Activated CD4-positive, alpha-beta memory T cell treated with anti-CD3 and anti-CD28 coated beads for 36 hours (primary cell): ENCODE measurements at regions not wholly inside any gene's neighbourhood (a gene's known extent, or its start where the extent isn't known, plus 50 kb on each side); places are given as distances from the start of the nearest gene placed in this dataset.
"Not testable (repeated sequence)": the region's sequence is repeated elsewhere in the genome, so short reads cannot be mapped to it uniquely, and the experiment has no call there.

ENCODE experiments used
- CTCF ChIA-PET: fragments of 350-600 bp; sonication (Branson Sonifier 250); formaldehyde crosslinking; loops from one replicate; lab custom pipeline; 2021; ENCODE audit warnings: antibody characterized with exemption, inconsistent platforms; lab: Charles Lee
- POLR2A ChIA-PET: fragments of 350-600 bp; sonication (Branson Sonifier 250); formaldehyde crosslinking; loops from one replicate; lab custom pipeline; 2021; ENCODE audit warnings: antibody characterized with exemption; lab: Charles Lee
- DNase-seq: peaks from one replicate; pipeline ENCODE4 v3.0.0-alpha.2; 2020
- H3K27ac Mint-ChIP-seq: one replicate; pipeline ENCODE4 v1.8.0; 2021; ENCODE audit warnings: mixed read lengths
- H3K27me3 Mint-ChIP-seq: one replicate; pipeline ENCODE4 v1.8.0; 2021; ENCODE audit warnings: mixed read lengths
- H3K36me3 Mint-ChIP-seq: one replicate; pipeline ENCODE4 v1.8.0; 2021; ENCODE audit warnings: mixed read lengths
- H3K4me1 Mint-ChIP-seq: one replicate; pipeline ENCODE4 v1.8.0; 2021; ENCODE audit warnings: low read depth, mixed read lengths
- H3K4me3 Mint-ChIP-seq: one replicate; pipeline ENCODE4 v1.8.0; 2021; ENCODE audit warnings: mild to moderate bottlenecking, mixed read lengths
- H3K9me3 Mint-ChIP-seq: one replicate; pipeline ENCODE4 v1.8.0; 2021; ENCODE audit warnings: mixed read lengths
- intact Hi-C: fragments of 100-400 bp; cut with micrococcal nuclease; formaldehyde crosslinking; loops from one replicate; pipeline ENCODE4 v1.15.1; 2023

GRCh38 chr5:34547300-34548085 is 108.6 kb upstream of the RAI14 start:
- ChIA-PET CTCF (interaction anchor here (0.6 to 1.2 kb wide), 2 partner anchors 351 to 412 kb away, joined by 3 to 6 read pairs; no protein-coding TSS in a partner anchor), POLR2A (no interaction called here)
- H3K4me3 Mint-ChIP-seq, result no peak overlapping the region
- intact Hi-C loops, result no loop called here
- peaks cover 5% of the 10 kb centered on the region for H3K4me1 Mint-ChIP-seq
- H3K27ac Mint-ChIP-seq, result no peak overlapping the region
- H3K27me3 Mint-ChIP-seq, result peaks cover 15% of the 10 kb centered on the region
- H3K9me3 Mint-ChIP-seq, result peaks cover 14% of the 10 kb centered on the region
- H3K36me3 Mint-ChIP-seq, result peaks cover 4% of the 10 kb centered on the region
- DNase-seq, result no peak

GRCh38 chr5:34548086-34548403 is 108.1 kb upstream of the RAI14 start:
- POLR2A ChIA-PET, result no interaction called here
- Mint-ChIP-seq H3K27ac (no peak overlapping the region), H3K27me3 (peaks cover 10% of the 10 kb centered on the region), H3K9me3 (peaks cover 14% of the 10 kb centered on the region), H3K36me3 (peaks cover 4% of the 10 kb centered on the region), H3K4me3 (no peak overlapping the region), H3K4me1 (peaks cover 2% of the 10 kb centered on the region)
- intact Hi-C loops, result no loop called here
- DNase-seq, result no peak
- CTCF ChIA-PET, result interaction anchor here (0.6 to 1.2 kb wide), 2 partner anchors 350 to 411 kb away, joined by 3 to 6 read pairs; no protein-coding TSS in a partner anchor

GRCh38 chr5:34550247-34550646 is 105.9 kb upstream of the RAI14 start:
- no peak overlapping the region for H3K4me3 Mint-ChIP-seq
- H3K4me1 Mint-ChIP-seq, result no peaks in the 10 kb centered on the region
- H3K27me3 Mint-ChIP-seq, result peaks cover 10% of the 10 kb centered on the region
- DNase-seq, result no peak
- POLR2A ChIA-PET, result no interaction called here
- H3K36me3 Mint-ChIP-seq, result peaks cover 1% of the 10 kb centered on the region
- no peak overlapping the region for H3K27ac Mint-ChIP-seq
- peaks cover 2% of the 10 kb centered on the region for H3K9me3 Mint-ChIP-seq
- CTCF ChIA-PET, result no interaction called here
- intact Hi-C loops, result no loop called here

- POLR2A ChIA-PET, result no interaction called here
- CTCF ChIA-PET, result no interaction called here
- Mint-ChIP-seq H3K4me3 (no peak overlapping the region), H3K27me3 (peaks cover 9% of the 10 kb centered on the region), H3K27ac (no peak overlapping the region), H3K4me1 (no peaks in the 10 kb centered on the region), H3K36me3 (peaks cover 1% of the 10 kb centered on the region), H3K9me3 (peaks cover 2% of the 10 kb centered on the region)
- no peak for DNase-seq
- intact Hi-C loops, result no loop called here
Measured at GRCh38 chr5:34550964-34551363, 105.2 kb upstream of the RAI14 start.

- no peak overlapping the region for H3K27ac Mint-ChIP-seq
- H3K36me3 Mint-ChIP-seq, result no peaks in the 10 kb centered on the region
- H3K4me3 Mint-ChIP-seq, result no peak overlapping the region
- DNase-seq, result no peak
- CTCF ChIA-PET, result interaction anchor here (1.1 kb wide), 1 partner anchor 14 kb away, joined by 5 read pairs; no protein-coding TSS in a partner anchor
- H3K27me3 Mint-ChIP-seq, result peaks cover 7% of the 10 kb centered on the region
- H3K9me3 Mint-ChIP-seq, result peaks cover 2% of the 10 kb centered on the region
- POLR2A ChIA-PET, result no interaction called here
- intact Hi-C loops, result no loop called here
- H3K4me1 Mint-ChIP-seq, result no peaks in the 10 kb centered on the region
Measured at GRCh38 chr5:34551911-34552433, 104.2 kb upstream of the RAI14 start.

- no peaks in the 10 kb centered on the region for H3K4me1 Mint-ChIP-seq
- no peaks in the 10 kb centered on the region for H3K9me3 Mint-ChIP-seq
- peaks cover 4% of the 10 kb centered on the region for H3K27me3 Mint-ChIP-seq
- ChIA-PET CTCF (interaction anchor here (1.1 kb wide), 1 partner anchor 14 kb away, joined by 5 read pairs; no protein-coding TSS in a partner anchor), POLR2A (no interaction called here)
- H3K36me3 Mint-ChIP-seq, result no peaks in the 10 kb centered on the region
- intact Hi-C loops, result no loop called here
- no peak for DNase-seq
- no peak overlapping the region for H3K27ac Mint-ChIP-seq
- no peak overlapping the region for H3K4me3 Mint-ChIP-seq
Measured at GRCh38 chr5:34552686-34553085, 103.4 kb upstream of the RAI14 start.

- Mint-ChIP-seq H3K36me3 (no peaks in the 10 kb centered on the region), H3K9me3 (no peaks in the 10 kb centered on the region), H3K4me1 (no peaks in the 10 kb centered on the region), H3K27ac (no peak overlapping the region), H3K27me3 (peaks cover 3% of the 10 kb centered on the region), H3K4me3 (no peak overlapping the region)
- ChIA-PET POLR2A (no interaction called here), CTCF (no interaction called here)
- intact Hi-C loops, result no loop called here
- no peak for DNase-seq
Measured at GRCh38 chr5:34553581-34553980, 102.5 kb upstream of the RAI14 start.

- intact Hi-C loops, result no loop called here
- H3K9me3 Mint-ChIP-seq, result no peaks in the 10 kb centered on the region
- POLR2A ChIA-PET, result no interaction called here
- H3K4me1 Mint-ChIP-seq, result no peaks in the 10 kb centered on the region
- H3K36me3 Mint-ChIP-seq, result no peaks in the 10 kb centered on the region
- CTCF ChIA-PET, result interaction anchor here (1.2 kb wide), 1 partner anchor 17 kb away, joined by 5 read pairs; no protein-coding TSS in a partner anchor
- no peak for DNase-seq
- H3K27ac Mint-ChIP-seq, result no peak overlapping the region
- H3K27me3 Mint-ChIP-seq, result no peaks in the 10 kb centered on the region
- no peak overlapping the region for H3K4me3 Mint-ChIP-seq
Measured at GRCh38 chr5:34554641-34555040, 101.5 kb upstream of the RAI14 start.

- intact Hi-C loops, result no loop called here
- Mint-ChIP-seq H3K27me3 (no peaks in the 10 kb centered on the region), H3K4me1 (no peaks in the 10 kb centered on the region), H3K9me3 (no peaks in the 10 kb centered on the region), H3K27ac (no peak overlapping the region), H3K4me3 (no peak overlapping the region), H3K36me3 (no peaks in the 10 kb centered on the region)
- DNase-seq, result no peak
- CTCF ChIA-PET, result no interaction called here
- POLR2A ChIA-PET, result no interaction called here
Measured at GRCh38 chr5:34555699-34556508, 100.2 kb upstream of the RAI14 start.

- Mint-ChIP-seq H3K4me1 (no peaks in the 10 kb centered on the region), H3K36me3 (no peaks in the 10 kb centered on the region), H3K27me3 (no peaks in the 10 kb centered on the region), H3K4me3 (no peak overlapping the region), H3K27ac (no peak overlapping the region), H3K9me3 (no peaks in the 10 kb centered on the region)
- intact Hi-C loops, result no loop called here
- DNase-seq, result no peak
- CTCF ChIA-PET, result no interaction called here
- POLR2A ChIA-PET, result no interaction called here
Measured at GRCh38 chr5:34556509-34556782, 99.7 kb upstream of the RAI14 start.

GRCh38 chr5:34561581-34561980 is 94.5 kb upstream of the RAI14 start:
- CTCF ChIA-PET, result not testable (repeated sequence)

GRCh38 chr5:34562791-34563190 is 93.3 kb upstream of the RAI14 start:
- no peaks in the 10 kb centered on the region for H3K9me3 Mint-ChIP-seq
- H3K36me3 Mint-ChIP-seq, result no peaks in the 10 kb centered on the region
- no peaks in the 10 kb centered on the region for H3K4me1 Mint-ChIP-seq
- H3K27me3 Mint-ChIP-seq, result no peaks in the 10 kb centered on the region
- DNase-seq, result no peak
- no peak overlapping the region for H3K27ac Mint-ChIP-seq
- intact Hi-C loops, result no loop called here
- ChIA-PET CTCF (no interaction called here), POLR2A (no interaction called here)
- no peak overlapping the region for H3K4me3 Mint-ChIP-seq

More at GRCh38 chr5:34561581-34561980, 94.5 kb upstream of the RAI14 start:
- H3K27ac Mint-ChIP-seq, H3K27me3 Mint-ChIP-seq, POLR2A ChIA-PET, H3K4me3 Mint-ChIP-seq, H3K9me3 Mint-ChIP-seq, DNase-seq, H3K4me1 Mint-ChIP-seq, H3K36me3 Mint-ChIP-seq, intact Hi-C loops: not testable (repeated sequence)
